H9 (cell line): ENCODE measurements at regions not wholly inside any gene's neighbourhood (a gene's known extent, or its start where the extent isn't known, plus 50 kb on each side); places are given as distances from the start of the nearest gene placed in this dataset.

Experiments
- DNase-seq: peaks from one replicate; pipeline ENCODE4 v3.0.0-alpha.2; 2017
- H2AFZ ChIP-seq: one replicate; pipeline ENCODE4 v1.6.1; 2013; ENCODE audit warnings: mild to moderate bottlenecking, low read length, control low read depth, moderate library complexity
- H2AK5ac ChIP-seq: 2 replicates; pipeline ENCODE4 v1.6.1; 2013; ENCODE audit warnings: low read length, control low read depth, mixed read lengths; ENCODE audit not compliant: insufficient read length
- H2BK120ac ChIP-seq: one replicate; pipeline ENCODE4 v1.6.1; 2013; ENCODE audit warnings: low read depth, mild to moderate bottlenecking, low read length, control low read depth, inconsistent platforms; ENCODE audit not compliant: poor library complexity, severe bottlenecking
- H2BK12ac ChIP-seq: 2 replicates; pipeline ENCODE4 v1.6.1; 2013; ENCODE audit warnings: low read length, control low read depth, mixed read lengths, low read depth; ENCODE audit not compliant: insufficient read length
- H2BK15ac ChIP-seq: 2 replicates; pipeline ENCODE4 v1.6.1; 2013; ENCODE audit warnings: low read depth, low read length, control low read depth
- H2BK20ac ChIP-seq: one replicate; pipeline ENCODE4 v1.6.1; 2013; ENCODE audit warnings: low read depth, mild to moderate bottlenecking, low read length, control low read depth, inconsistent platforms; ENCODE audit not compliant: poor library complexity, severe bottlenecking
- H2BK5ac ChIP-seq: 2 replicates; pipeline ENCODE4 v1.6.1; 2013; ENCODE audit warnings: low read length, control low read depth, mixed read lengths; ENCODE audit not compliant: insufficient read length
- H3K14ac ChIP-seq: 2 replicates; pipeline ENCODE4 v1.6.1; 2013; ENCODE audit warnings: low read length, control low read depth; ENCODE audit not compliant: insufficient read depth
- H3K18ac ChIP-seq: 2 replicates; pipeline ENCODE4 v1.6.1; 2013; ENCODE audit warnings: low read depth, mild to moderate bottlenecking, mixed read lengths, low read length, control low read depth; ENCODE audit not compliant: insufficient read length
- H3K23ac ChIP-seq: 2 replicates; pipeline ENCODE4 v1.6.1; 2013; ENCODE audit warnings: low read length, control low read depth, mixed read lengths, low read depth; ENCODE audit not compliant: insufficient read length
- H3K23me2 ChIP-seq: 2 replicates; pipeline ENCODE4 v1.6.1; 2013; ENCODE audit warnings: low read depth, mild to moderate bottlenecking, mixed read lengths, low read length, control low read depth; ENCODE audit not compliant: insufficient read length, poor library complexity, severe bottlenecking
- H3K27ac ChIP-seq: 2 replicates; pipeline ENCODE4 v1.5.1; 2013; ENCODE audit warnings: low read length, control low read depth, mixed read lengths, low read depth; ENCODE audit not compliant: insufficient read length
- H3K27me3 ChIP-seq: 2 replicates; pipeline ENCODE4 v1.6.1; 2013; ENCODE audit warnings: low read length, control low read depth, inconsistent platforms; ENCODE audit not compliant: insufficient read depth
- H3K4ac ChIP-seq: 2 replicates; pipeline ENCODE4 v1.6.1; 2013; ENCODE audit warnings: low read depth, mild to moderate bottlenecking, control low read depth, inconsistent platforms, low read length, moderate library complexity
- H3K4me1 ChIP-seq: 2 replicates; pipeline ENCODE4 v1.6.1; 2013; ENCODE audit warnings: low read length, control low read depth, inconsistent platforms; ENCODE audit not compliant: insufficient read depth
- H3K4me2 ChIP-seq: 2 replicates; pipeline ENCODE4 v1.6.1; 2013; ENCODE audit warnings: low read length, control low read depth, mixed read lengths; ENCODE audit not compliant: insufficient read length, insufficient read depth
- H3K56ac ChIP-seq: 2 replicates; pipeline ENCODE4 v1.6.1; 2013; ENCODE audit warnings: low read depth, mild to moderate bottlenecking, mixed read lengths, low read length, control low read depth; ENCODE audit not compliant: insufficient read length
- H3K79me1 ChIP-seq: 2 replicates; pipeline ENCODE4 v1.6.1; 2013; ENCODE audit warnings: low read depth, mild to moderate bottlenecking, moderate library complexity, low read length, control low read depth, inconsistent platforms; ENCODE audit not compliant: insufficient read depth, poor library complexity, severe bottlenecking
- H3K79me2 ChIP-seq: 2 replicates; pipeline ENCODE4 v1.6.1; 2013; ENCODE audit warnings: low read length, control low read depth, inconsistent platforms; ENCODE audit not compliant: insufficient read depth
- H3K9ac ChIP-seq: 2 replicates; pipeline ENCODE4 v1.6.1; 2013; ENCODE audit warnings: low read length, control low read depth, mixed read lengths; ENCODE audit not compliant: insufficient read length; ENCODE audit errors: extremely low read depth
- H3K9me3 ChIP-seq: one replicate; pipeline ENCODE4 v1.6.1; 2013; ENCODE audit warnings: low read depth, low read length, inconsistent platforms; ENCODE audit not compliant: control insufficient read depth
- H3T11ph ChIP-seq: one replicate; pipeline ENCODE4 v1.6.1; 2013; ENCODE audit warnings: mild to moderate bottlenecking, low read length, control low read depth, inconsistent platforms
- H4K20me1 ChIP-seq: one replicate; pipeline ENCODE4 v1.6.1; 2013; ENCODE audit not compliant: control insufficient read depth, insufficient read length, insufficient read depth
- H4K5ac ChIP-seq: 2 replicates; pipeline ENCODE4 v1.6.1; 2013; ENCODE audit warnings: low read depth, mild to moderate bottlenecking, mixed read lengths, low read length, control low read depth; ENCODE audit not compliant: insufficient read length
- H4K8ac ChIP-seq: replicated peaks from 2 replicates; pipeline ENCODE4 v1.6.1; 2013; ENCODE audit warnings: low read length, control low read depth, mixed read lengths, low read depth; ENCODE audit not compliant: insufficient read length
- H4K91ac ChIP-seq: 2 replicates; pipeline ENCODE4 v1.6.1; 2013; ENCODE audit warnings: low read depth, mild to moderate bottlenecking, moderate library complexity, mixed read lengths, low read length, control low read depth; ENCODE audit not compliant: insufficient read length
- H3K27ac Mint-ChIP-seq, 3 experiments: 2 replicates in 2 of 3; 3 replicates in 1 of 3; pipeline ENCODE4 v1.8.0; 2020 to 2021; ENCODE audit warnings: mixed read lengths in 3 of 3, mild to moderate bottlenecking in 1 of 3, moderate library complexity in 1 of 3
- H3K27me3 Mint-ChIP-seq: 2 replicates; pipeline ENCODE4 v1.8.0; 2021; ENCODE audit warnings: low read depth, mild to moderate bottlenecking, moderate library complexity, mixed read lengths
- H3K36me3 Mint-ChIP-seq, 3 experiments: 2 replicates in 2 of 3; 3 replicates in 1 of 3; pipeline ENCODE4 v1.8.0; 2020 to 2021; ENCODE audit warnings: low read depth in 3 of 3, mixed read lengths in 3 of 3; ENCODE audit not compliant: insufficient read depth in 1 of 3
- H3K4me1 Mint-ChIP-seq, 2 experiments: 2 replicates each; pipeline ENCODE4 v1.8.0; 2020; ENCODE audit warnings: mixed read lengths in 2 of 2
- H3K4me3 Mint-ChIP-seq, 2 experiments: 2 replicates in 1 of 2; 3 replicates in 1 of 2; pipeline ENCODE4 v1.8.0; 2020 to 2021; ENCODE audit warnings: mild to moderate bottlenecking in 2 of 2, mixed read lengths in 2 of 2, moderate library complexity in 1 of 2
- H3K9me3 Mint-ChIP-seq, 2 experiments: 2 replicates in 1 of 2; 3 replicates in 1 of 2; pipeline ENCODE4 v1.8.0; 2020; ENCODE audit warnings: mild to moderate bottlenecking in 2 of 2, mixed read lengths in 2 of 2, moderate library complexity in 1 of 2
- CTCF ChIP-seq: fragments of 200-600 bp; sonication (generic); conservative IDR thresholded peaks from 3 replicates; pipeline ENCODE4 v1.8.0; 2021; ENCODE audit warnings: antibody characterized with exemption, mild to moderate bottlenecking
- WGBS: extraction: QIAGEN DNeasy Blood & Tissue Kit; methylation state at CpG from one replicate; pipeline ENCODE4 v1.1.7; 2013; ENCODE audit warnings: missing lambda C conversion rate, low lambda C conversion rate, mixed read lengths; ENCODE audit not compliant: insufficient read length; ENCODE audit errors: extremely low coverage; 5-methylcytosine and 5-hydroxymethylcytosine counted together

GRCh38 chr16:31718998-31719397 is 154.6 kb upstream of the ZNF267 start:
- peaks cover 6% of the 10 kb centered on the region for H3K23me2 ChIP-seq
- no peak for DNase-seq
- Mint-ChIP-seq H3K4me1 (peaks cover 14 to 15% of the 10 kb centered on the region in 2 experiments), H3K4me3 (no peak overlapping the region), H3K36me3 (peaks cover 39 to 57% (median 51%) of the 10 kb centered on the region in 3 experiments), H3K27me3 (no peaks in the 10 kb centered on the region), H3K9me3 (peaks cover 0 to 7% of the 10 kb centered on the region in 2 experiments; a peak in 2 of 5 replicates), H3K27ac (no peak overlapping the region)
- no peak overlapping the region for H3K4me2 ChIP-seq
- no peak overlapping the region for H2AFZ ChIP-seq
- H3K23ac ChIP-seq = no peak overlapping the region
- H3K9me3 ChIP-seq = no peaks in the 10 kb centered on the region
- H3K4me1 ChIP-seq = peaks cover 3% of the 10 kb centered on the region; the same call in 1 of the 2 replicates
- no peak overlapping the region for H4K8ac ChIP-seq
- H2AK5ac ChIP-seq = no peak overlapping the region
- no peak overlapping the region for H3K56ac ChIP-seq
- H3T11ph ChIP-seq = no peak overlapping the region
- no peak for TF ChIP-seq CTCF
- H3K79me1 ChIP-seq = peaks cover 5% of the 10 kb centered on the region
- H2BK15ac ChIP-seq = no peak overlapping the region
- no peak overlapping the region for H3K4ac ChIP-seq
- H3K79me2 ChIP-seq = peaks cover 1% of the 10 kb centered on the region; the same call in 1 of the 2 replicates
- no peak overlapping the region for H3K14ac ChIP-seq
- no peak overlapping the region for H2BK20ac ChIP-seq
- no peaks in the 10 kb centered on the region for H3K27me3 ChIP-seq
- no peak overlapping the region for H3K18ac ChIP-seq
- H2BK5ac ChIP-seq = no peak overlapping the region
- H4K20me1 ChIP-seq = no peaks in the 10 kb centered on the region
- no peak overlapping the region for H3K27ac ChIP-seq
- no CpG with 5 or more reads among the region's 4 CpGs for WGBS
- no peak overlapping the region for H2BK12ac ChIP-seq
- no peak overlapping the region for H3K9ac ChIP-seq
- no peak overlapping the region for H2BK120ac ChIP-seq
- H4K5ac ChIP-seq = no peak overlapping the region
- no peak overlapping the region for H4K91ac ChIP-seq
